ENCODE measurements at regions not wholly inside any gene's neighbourhood (a gene's known extent, or its start where the extent isn't known, plus 50 kb on each side); places are given as distances from the start of the nearest gene placed in this dataset.
"Not testable (repeated sequence)": the region's sequence is repeated elsewhere in the genome, so short reads cannot be mapped to it uniquely, and the experiment has no call there.

GRCh38 chr6:14239097-14239496, 121.5 kb downstream of the CD83 start:
- no peak overlapping the region for H3K4me3 ChIP-seq (replicated peaks; ENCODE audit: insufficient read depth, low read length)
- H3K27ac ChIP-seq (replicated peaks), result no peak overlapping the region
- no peaks in the 10 kb centered on the region for H3K27me3 ChIP-seq (ENCODE audit: insufficient read depth, poor library complexity, severe bottlenecking)
- TF ChIP-seq, protein P1, sequence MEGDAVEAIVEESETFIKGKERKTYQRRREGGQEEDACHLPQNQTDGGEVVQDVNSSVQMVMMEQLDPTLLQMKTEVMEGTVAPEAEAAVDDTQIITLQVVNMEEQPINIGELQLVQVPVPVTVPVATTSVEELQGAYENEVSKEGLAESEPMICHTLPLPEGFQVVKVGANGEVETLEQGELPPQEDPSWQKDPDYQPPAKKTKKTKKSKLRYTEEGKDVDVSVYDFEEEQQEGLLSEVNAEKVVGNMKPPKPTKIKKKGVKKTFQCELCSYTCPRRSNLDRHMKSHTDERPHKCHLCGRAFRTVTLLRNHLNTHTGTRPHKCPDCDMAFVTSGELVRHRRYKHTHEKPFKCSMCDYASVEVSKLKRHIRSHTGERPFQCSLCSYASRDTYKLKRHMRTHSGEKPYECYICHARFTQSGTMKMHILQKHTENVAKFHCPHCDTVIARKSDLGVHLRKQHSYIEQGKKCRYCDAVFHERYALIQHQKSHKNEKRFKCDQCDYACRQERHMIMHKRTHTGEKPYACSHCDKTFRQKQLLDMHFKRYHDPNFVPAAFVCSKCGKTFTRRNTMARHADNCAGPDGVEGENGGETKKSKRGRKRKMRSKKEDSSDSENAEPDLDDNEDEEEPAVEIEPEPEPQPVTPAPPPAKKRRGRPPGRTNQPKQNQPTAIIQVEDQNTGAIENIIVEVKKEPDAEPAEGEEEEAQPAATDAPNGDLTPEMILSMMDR (IDR thresholded peaks at IDR 0.05; ENCODE audit: insufficient read depth, low read length), result no peak
- TF ChIP-seq REST (IDR thresholded peaks at IDR 0.05; ENCODE audit: insufficient replicate concordance, low read depth), result no peak
- TF ChIP-seq GABPA (IDR thresholded peaks at IDR 0.05; ENCODE audit: low read depth), result no peak
- TF ChIP-seq SPI1 (IDR thresholded peaks at IDR 0.05; ENCODE audit: borderline replicate concordance, low read depth), result no peak
- TF ChIP-seq POLR2AphosphoS5 (IDR thresholded peaks at IDR 0.05; ENCODE audit: low read depth), result no peak
- DNase-seq (ENCODE audit: low read depth in 1 of 2, low spot score in 1 of 2), result no peak

GRCh38 chr6:14240411-14241166, 123.0 kb downstream of the CD83 start:
- Histone ChIP-seq H3K27me3 (ENCODE audit: insufficient read depth, poor library complexity, severe bottlenecking) (no peaks in the 10 kb centered on the region), H3K27ac (replicated peaks) (no peak overlapping the region), H3K4me3 (replicated peaks; ENCODE audit: insufficient read depth, low read length) (no peak overlapping the region)
- DNase-seq (ENCODE audit: low read depth in 1 of 2, low spot score in 1 of 2), result no peak
- TF ChIP-seq, protein P1 (IDR thresholded peaks at IDR 0.05; ENCODE audit: insufficient read depth, low read length), result no peak
- TF ChIP-seq GABPA (IDR thresholded peaks at IDR 0.05; ENCODE audit: low read depth) (no peak), REST (IDR thresholded peaks at IDR 0.05; ENCODE audit: insufficient replicate concordance, low read depth) (no peak), POLR2AphosphoS5 (IDR thresholded peaks at IDR 0.05; ENCODE audit: low read depth) (no peak), SPI1 (IDR thresholded peaks at IDR 0.05; ENCODE audit: borderline replicate concordance, low read depth) (no peak)

- H3K4me3 ChIP-seq (replicated peaks; ENCODE audit: insufficient read depth, low read length), result no peak overlapping the region
- no peak overlapping the region for H3K27ac ChIP-seq (replicated peaks)
- TF ChIP-seq SPI1 (IDR thresholded peaks at IDR 0.05; ENCODE audit: borderline replicate concordance, low read depth) (no peak), REST (IDR thresholded peaks at IDR 0.05; ENCODE audit: insufficient replicate concordance, low read depth) (no peak), POLR2AphosphoS5 (IDR thresholded peaks at IDR 0.05; ENCODE audit: low read depth) (no peak)
- no peak for DNase-seq (ENCODE audit: low read depth in 1 of 2, low spot score in 1 of 2)
- H3K27me3 ChIP-seq (ENCODE audit: insufficient read depth, poor library complexity, severe bottlenecking), result no peaks in the 10 kb centered on the region
These were observed 123.9 kb downstream of the CD83 start for GRCh38 chr6:14241255-14242070.

DNA sequence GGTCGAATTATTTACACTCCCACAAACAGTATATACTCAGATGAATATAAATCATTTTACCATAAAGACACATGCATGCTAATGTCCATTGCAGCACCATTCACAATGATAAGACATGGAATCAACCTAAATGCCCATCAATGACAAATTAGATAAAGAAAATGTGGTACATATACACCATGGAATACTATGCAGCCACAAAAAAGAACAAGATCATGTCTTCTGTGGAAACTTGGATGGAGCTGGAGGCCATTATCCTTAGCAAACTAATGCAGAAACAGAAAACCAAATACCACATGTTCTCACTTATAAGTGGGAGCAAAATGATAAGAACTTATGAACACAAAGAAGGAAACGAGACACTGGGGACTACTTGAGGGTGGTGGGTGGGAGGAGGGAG, 125.3 kb downstream of the CD83 start:
- not testable (repeated sequence) for DNase-seq (ENCODE audit: low read depth in 1 of 2, low spot score in 1 of 2); H3K27ac ChIP-seq (replicated peaks); H3K27me3 ChIP-seq (ENCODE audit: insufficient read depth, poor library complexity, severe bottlenecking); H3K4me3 ChIP-seq (replicated peaks; ENCODE audit: insufficient read depth, low read length)

Data from HL-60 (cell line).